SK-N-SH (cell line): ENCODE measurements at regions not wholly inside any gene's neighbourhood (a gene's known extent, or its start where the extent isn't known, plus 50 kb on each side); places are given as distances from the start of the nearest gene placed in this dataset.

Experiments used
- CTCF ChIA-PET: fragments of 300-600, 350-600 bp; formaldehyde crosslinking; extraction: SDS; loops from one replicate; lab custom pipeline; 2021; lab: Yijun Ruan, JAX
- POLR2A ChIA-PET: fragments of 350-600 bp; sonication (Branson Sonifier 250); formaldehyde crosslinking; extraction: SDS; loops from one replicate; lab custom pipeline; 2020; ENCODE audit warnings: antibody characterized with exemption, inconsistent platforms; lab: Yijun Ruan, JAX
- DNase-seq: peaks from one replicate; pipeline ENCODE4 v3.0.0; 2012
- H2AFZ ChIP-seq: fragments of 200-600 bp; sonication (generic); 2 replicates; pipeline ENCODE4 v1.8.1; 2016; ENCODE audit warnings: antibody characterized with exemption, mild to moderate bottlenecking, low read depth
- H3F3A ChIP-seq: fragments of 200-600 bp; sonication (generic); replicated peaks from 2 replicates; pipeline ENCODE3; 2016; ENCODE audit warnings: antibody characterized with exemption, mild to moderate bottlenecking; ENCODE audit not compliant: insufficient read depth
- H3K27ac ChIP-seq, 2 experiments: fragments of 200-500 bp in 1 of 2; fragments of 200-600 bp in 1 of 2; sonication (Bioruptor generic) in 1 of 2; sonication (generic), shearing (Covaris generic) in 1 of 2; 2 replicates each; pipeline versions ENCODE4 v1.5.1 to v1.6.1; 2014 to 2016; ENCODE audit warnings: low read depth in 2 of 2, inconsistent platforms in 1 of 2, low read length in 1 of 2, mild to moderate bottlenecking in 1 of 2, mixed read lengths in 1 of 2
- H3K27me3 ChIP-seq: fragments of 200-600 bp; sonication (generic), shearing (Covaris generic); 2 replicates; pipeline ENCODE4 v1.6.1; 2016; ENCODE audit warnings: mixed run types; ENCODE audit not compliant: insufficient read depth
- H3K36me3 ChIP-seq, 2 experiments: fragments of 200-500 bp in 1 of 2; fragments of 200-600 bp in 1 of 2; sonication (Bioruptor generic) in 1 of 2; sonication (generic) in 1 of 2; replicated peaks in 1 of 2; 2 replicates each; pipeline versions ENCODE3 to v1.5.1; 2014 to 2016; ENCODE audit warnings: low read length in 1 of 2, mild to moderate bottlenecking in 1 of 2; ENCODE audit not compliant: insufficient read depth in 2 of 2, control insufficient read depth in 1 of 2
- H3K4me1 ChIP-seq, 2 experiments: fragments of 200-500 bp in 1 of 2; fragments of 200-600 bp in 1 of 2; sonication (Bioruptor generic) in 1 of 2; sonication (generic), shearing (Covaris generic) in 1 of 2; 2 replicates each; pipeline versions ENCODE4 v1.5.1 to v1.6.1; 2014 to 2016; ENCODE audit warnings: low read depth in 1 of 2, low read length in 1 of 2, mixed run types in 1 of 2; ENCODE audit not compliant: insufficient read depth in 2 of 2, control insufficient read depth in 1 of 2
- H3K4me2 ChIP-seq: fragments of 200-600 bp; sonication (generic), shearing (Covaris generic); 2 replicates; pipeline ENCODE4 v1.6.1; 2017; ENCODE audit warnings: mixed run types
- H3K4me3 ChIP-seq, 2 experiments: fragments of 200-500 bp in 1 of 2; fragments of 200-600 bp in 1 of 2; sonication (Bioruptor generic) in 1 of 2; sonication (generic), shearing (Covaris generic) in 1 of 2; 2 replicates each; pipeline versions ENCODE4 v1.5.1 to v1.8.1; 2014 to 2016; ENCODE audit warnings: low read depth in 2 of 2, inconsistent platforms in 1 of 2, low read length in 1 of 2, mild to moderate bottlenecking in 1 of 2, mixed read lengths in 1 of 2, moderate library complexity in 1 of 2
- H3K79me2 ChIP-seq: fragments of 200-600 bp; sonication (generic); 2 replicates; pipeline ENCODE4 v1.8.1; 2017; ENCODE audit warnings: mild to moderate bottlenecking; ENCODE audit not compliant: insufficient read depth
- H3K9ac ChIP-seq: fragments of 200-600 bp; sonication (generic); 2 replicates; pipeline ENCODE4 v1.6.1; 2017; ENCODE audit warnings: mixed run types
- H3K9me2 ChIP-seq: fragments of 200-600 bp; sonication (generic); 2 replicates; pipeline ENCODE4 v1.6.1; 2017; ENCODE audit warnings: mixed run types
- H3K9me3 ChIP-seq: fragments of 200-600 bp; sonication (generic); 2 replicates; pipeline ENCODE4 v1.6.1; 2017; ENCODE audit warnings: mixed run types, mild to moderate bottlenecking, moderate library complexity
- H4K20me1 ChIP-seq: fragments of 200-600 bp; sonication (generic); 2 replicates; pipeline ENCODE4 v1.6.1; 2017; ENCODE audit warnings: mild to moderate bottlenecking, mixed run types; ENCODE audit not compliant: insufficient read depth
- ELF1 ChIP-seq: IDR thresholded peaks from 2 replicates; pipeline ENCODE4 v1.4.0; 2012
- EP300 ChIP-seq, 2 experiments: IDR thresholded peaks; 2 replicates each; pipeline versions ENCODE4 v1.4.0 to v1.6.1; 2012; ENCODE audit warnings: borderline replicate concordance in 1 of 2, low read depth in 1 of 2, low read length in 1 of 2
- FOSL2 ChIP-seq: IDR thresholded peaks from 2 replicates; pipeline ENCODE4 v1.4.0; 2012; ENCODE audit warnings: low read depth, mild to moderate bottlenecking, moderate library complexity, borderline replicate concordance
- FOXJ3 ChIP-seq: sonication (generic); formaldehyde crosslinking; IDR thresholded peaks from 2 replicates; pipeline ENCODE4 v1.5.1; 2020; ENCODE audit warnings: mild to moderate bottlenecking, missing genetic modification reagents
- FOXM1 ChIP-seq: IDR thresholded peaks from 2 replicates; pipeline ENCODE4 v1.4.0; 2012; ENCODE audit warnings: low read depth, mild to moderate bottlenecking
- GATA2 ChIP-seq: sonication (generic); formaldehyde crosslinking; IDR thresholded peaks from 2 replicates; pipeline ENCODE4 v1.5.0; 2020; ENCODE audit warnings: mild to moderate bottlenecking, missing genetic modification reagents
- JUND ChIP-seq: IDR thresholded peaks from 2 replicates; pipeline ENCODE4 v1.4.0; 2012
- MEF2A ChIP-seq: IDR thresholded peaks from 2 replicates; pipeline ENCODE4 v1.4.0; 2012; ENCODE audit warnings: low read depth, borderline replicate concordance
- NFIC ChIP-seq: IDR thresholded peaks from 2 replicates; pipeline ENCODE4 v1.4.0; 2012; ENCODE audit warnings: borderline replicate concordance
- PBX3 ChIP-seq: IDR thresholded peaks from 2 replicates; pipeline ENCODE4; 2012
- RFX5 ChIP-seq: IDR thresholded peaks from 2 replicates; pipeline ENCODE4 v1.6.1; 2012; ENCODE audit warnings: mild to moderate bottlenecking, improper control_type of control experiment, low read length
- RXRA ChIP-seq: IDR thresholded peaks from 2 replicates; pipeline ENCODE4 v1.4.0; 2012; ENCODE audit warnings: low read depth, mild to moderate bottlenecking, borderline replicate concordance
- SIN3A ChIP-seq: IDR thresholded peaks from 2 replicates; pipeline ENCODE4 v1.6.1; 2012; ENCODE audit warnings: low read depth, mild to moderate bottlenecking, low read length, moderate library complexity, borderline replicate concordance
- SMC3 ChIP-seq: IDR thresholded peaks from 2 replicates; pipeline ENCODE4 v1.6.1; 2012; ENCODE audit warnings: low read depth, low read length, improper control_type of control experiment
- TCF12 ChIP-seq: IDR thresholded peaks from 2 replicates; pipeline ENCODE4 v1.4.0; 2012
- TEAD4 ChIP-seq: IDR thresholded peaks from 2 replicates; pipeline ENCODE4 v1.4.0; 2012; ENCODE audit warnings: mild to moderate bottlenecking, borderline replicate concordance; ENCODE audit not compliant: insufficient read depth
- YY1 ChIP-seq: IDR thresholded peaks from 2 replicates; pipeline ENCODE4 v1.4.0; 2012; ENCODE audit warnings: low read depth, mild to moderate bottlenecking
- WGBS: methylation state at CpG from one replicate; pipeline ENCODE4 v1.1.6; 2017; ENCODE audit warnings: low lambda C conversion rate; 5-methylcytosine and 5-hydroxymethylcytosine counted together
- TF ChIP-seq, protein P1 (sequence below): fragments of 150-350 bp; IDR thresholded peaks from 2 replicates; pipeline ENCODE4 v1.6.1; 2016; ENCODE audit warnings: mild to moderate bottlenecking, low read depth, low read length

DNA sequence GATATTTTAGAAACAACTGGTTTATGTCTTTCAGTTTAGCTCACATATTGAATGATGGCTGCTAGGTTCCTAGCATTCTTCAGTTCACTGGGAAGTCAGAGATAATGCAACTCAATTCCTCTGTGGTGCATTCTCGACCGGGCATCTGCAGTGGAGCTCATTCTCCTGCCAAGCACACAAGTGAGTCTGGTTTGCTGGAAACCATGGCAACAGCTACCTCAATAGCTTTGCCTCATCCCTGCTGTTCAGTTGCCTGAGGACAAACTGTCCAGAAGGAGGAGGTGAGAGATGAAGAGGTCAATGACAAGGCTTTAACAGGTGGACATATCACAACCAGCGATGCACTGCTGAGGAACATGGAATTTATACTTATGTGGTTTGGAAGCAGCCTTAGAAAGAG, 816.9 kb downstream of the AACS start:
- no peaks in the 10 kb centered on the region for H3K27me3 ChIP-seq
- no peaks in the 10 kb centered on the region for H3F3A ChIP-seq
- no peak overlapping the region for H3K4me3 ChIP-seq
- H3K9me3 ChIP-seq = no peaks in the 10 kb centered on the region
- no peak for DNase-seq
- no peaks in the 10 kb centered on the region for H3K4me1 ChIP-seq
- CTCF ChIA-PET = no interaction called here
- 5% methylated on average over 3 of the region's 3 CpGs for whole genome bisulfite sequencing
- H3K36me3 ChIP-seq = no peaks in the 10 kb centered on the region
- H3K27ac ChIP-seq = no peak overlapping the region
- no peak overlapping the region for H3K9ac ChIP-seq
- TF ChIP-seq SMC3 (no peak), RFX5 (no peak)
- H3K79me2 ChIP-seq = no peaks in the 10 kb centered on the region
- H3K9me2 ChIP-seq = no peaks in the 10 kb centered on the region
- no peaks in the 10 kb centered on the region for H4K20me1 ChIP-seq
- H3K4me2 ChIP-seq = no peak overlapping the region
- POLR2A ChIA-PET = no interaction called here
- no peak overlapping the region for H2AFZ ChIP-seq

DNA sequence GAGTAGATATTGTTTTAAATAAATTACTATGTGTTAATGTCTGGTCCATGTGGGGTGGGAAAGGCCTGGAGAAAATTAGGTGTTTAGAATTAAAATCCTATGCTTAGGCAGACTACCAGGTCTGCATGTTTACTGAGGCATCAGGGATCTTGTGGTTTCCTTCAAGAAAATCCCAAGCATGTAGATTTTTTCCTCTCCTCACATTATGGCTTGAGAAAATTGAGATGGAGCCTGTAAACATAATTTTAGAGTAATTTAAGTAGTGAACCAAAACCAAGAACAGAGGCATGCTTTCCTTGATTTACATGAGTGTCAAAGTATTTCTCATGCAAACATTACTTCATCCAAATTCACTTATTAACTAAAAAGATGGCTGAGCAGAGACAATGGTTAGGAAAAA, 823.7 kb downstream of the AACS start:
- DNase-seq = no peak
- POLR2A ChIA-PET = no interaction called here
- CTCF ChIA-PET = no interaction called here

GRCh38 chr12:125889742-125890141, 824.5 kb downstream of the AACS start:
- no peak overlapping the region for H3K27ac ChIP-seq
- DNase-seq = no peak
- no peaks in the 10 kb centered on the region for H3K4me1 ChIP-seq
- no peak overlapping the region for H3K9ac ChIP-seq
- H3K9me2 ChIP-seq = no peaks in the 10 kb centered on the region
- H3K4me3 ChIP-seq = no peak overlapping the region
- no peak overlapping the region for H3K4me2 ChIP-seq
- no peaks in the 10 kb centered on the region for H3K79me2 ChIP-seq
- H3F3A ChIP-seq = no peaks in the 10 kb centered on the region
- H2AFZ ChIP-seq = no peak overlapping the region
- no peaks in the 10 kb centered on the region for H3K9me3 ChIP-seq
- TF ChIP-seq GATA2 (no peak), RXRA (no peak), FOXJ3 (CRISPR knock-in tag) (no peak), SIN3A (no peak), ELF1 (no peak), JUND (no peak), RFX5 (no peak)
- TF ChIP-seq, protein P1, sequence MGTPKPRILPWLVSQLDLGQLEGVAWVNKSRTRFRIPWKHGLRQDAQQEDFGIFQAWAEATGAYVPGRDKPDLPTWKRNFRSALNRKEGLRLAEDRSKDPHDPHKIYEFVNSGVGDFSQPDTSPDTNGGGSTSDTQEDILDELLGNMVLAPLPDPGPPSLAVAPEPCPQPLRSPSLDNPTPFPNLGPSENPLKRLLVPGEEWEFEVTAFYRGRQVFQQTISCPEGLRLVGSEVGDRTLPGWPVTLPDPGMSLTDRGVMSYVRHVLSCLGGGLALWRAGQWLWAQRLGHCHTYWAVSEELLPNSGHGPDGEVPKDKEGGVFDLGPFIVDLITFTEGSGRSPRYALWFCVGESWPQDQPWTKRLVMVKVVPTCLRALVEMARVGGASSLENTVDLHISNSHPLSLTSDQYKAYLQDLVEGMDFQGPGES = no peak
- no peaks in the 10 kb centered on the region for H4K20me1 ChIP-seq
- 17% methylated on average over 6 of the region's 6 CpGs for WGBS
- CTCF ChIA-PET = no interaction called here
- H3K36me3 ChIP-seq = no peaks in the 10 kb centered on the region
- POLR2A ChIA-PET = no interaction called here
- no peaks in the 10 kb centered on the region for H3K27me3 ChIP-seq

More for the DNA sequence above, 823.7 kb downstream of the AACS start:
- Histone ChIP-seq H2AFZ (no peak overlapping the region), H3K4me2 (no peak overlapping the region), H3K9me3 (no peaks in the 10 kb centered on the region), H3K27ac (no peak overlapping the region), H3K27me3 (no peaks in the 10 kb centered on the region), H3K79me2 (no peaks in the 10 kb centered on the region), H4K20me1 (no peaks in the 10 kb centered on the region), H3K36me3 (no peaks in the 10 kb centered on the region), H3K9me2 (no peaks in the 10 kb centered on the region), H3K4me1 (no peaks in the 10 kb centered on the region), H3K9ac (no peak overlapping the region), H3K4me3 (no peak overlapping the region), H3F3A (no peaks in the 10 kb centered on the region)
- TF ChIP-seq EP300 (IDR thresholded peaks at IDR 0.05; ENCODE audit: borderline replicate concordance in 1 of 2, low read depth in 1 of 2, low read length in 1 of 2) = no peak
- no peak for TF ChIP-seq PBX3
- no peak for TF ChIP-seq RXRA
- TF ChIP-seq FOXM1 = no peak
- no peak for TF ChIP-seq TEAD4
- no peak for TF ChIP-seq YY1
- TF ChIP-seq RFX5 = no peak
- TF ChIP-seq TCF12 = no peak
- TF ChIP-seq NFIC = no peak
- TF ChIP-seq FOSL2 = no peak
- no peak for TF ChIP-seq MEF2A
